ENCODE measurements at regions not wholly inside any gene's neighbourhood (a gene's known extent, or its start where the extent isn't known, plus 50 kb on each side); places are given as distances from the start of the nearest gene placed in this dataset.
"Not testable (repeated sequence)": the region's sequence is repeated elsewhere in the genome, so short reads cannot be mapped to it uniquely, and the experiment has no call there.

DNA sequence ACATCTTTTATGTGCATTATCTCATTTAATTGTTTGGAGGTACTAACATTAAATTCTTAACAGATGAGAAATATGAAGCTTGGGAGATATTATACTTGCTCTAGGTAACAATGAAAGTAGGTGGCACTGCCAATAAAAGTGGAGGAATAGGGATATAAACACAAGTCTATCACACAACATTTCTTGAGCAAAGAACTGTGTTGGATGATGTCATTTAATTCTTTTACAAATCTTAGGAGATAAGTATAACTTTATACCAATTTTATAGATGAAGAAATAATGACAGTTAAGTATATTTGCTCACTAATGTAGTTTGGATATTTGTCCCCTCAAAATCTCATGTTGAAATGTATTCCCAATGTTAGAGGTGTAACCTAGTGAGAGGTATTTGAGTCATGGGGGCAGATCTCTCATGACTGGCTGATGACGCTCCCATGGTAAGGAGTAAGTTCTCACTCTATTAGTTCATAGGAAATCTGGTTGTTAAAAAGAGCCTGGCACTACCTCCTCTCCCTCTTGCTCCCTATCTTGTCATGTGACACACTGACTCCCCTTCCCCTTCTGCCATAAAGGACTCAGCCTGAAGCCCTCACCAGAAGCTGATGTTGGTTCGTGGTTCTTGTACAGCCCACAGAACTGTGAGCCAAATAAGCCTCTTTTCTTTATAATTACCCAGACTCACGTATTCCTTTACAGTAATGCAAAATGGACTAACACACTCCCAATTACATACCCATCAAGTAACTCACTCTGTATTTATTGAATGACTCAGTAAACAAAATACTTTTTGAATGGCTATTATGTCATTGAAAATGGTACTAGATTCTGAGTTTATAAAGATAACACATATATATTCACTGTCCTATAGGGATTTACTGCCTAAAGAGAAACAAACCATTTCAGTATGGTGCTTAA, 146.8 kb upstream of the KITLG start:
- Histone ChIP-seq H2AFZ (ENCODE audit: low read length, unreplicated experiment) (peak overlapping the region; percentile 28), H3K27ac (ENCODE audit: low read depth, low read length) (peak overlapping the region; percentile 57), H3K79me2 (ENCODE audit: control insufficient read depth, insufficient read depth, low read length, unreplicated experiment) (no peaks in the 10 kb centered on the region), H3K27me3 (ENCODE audit: insufficient read depth, low read length) (no peaks in the 10 kb centered on the region), H3K36me3 (ENCODE audit: insufficient read depth, low read length) (no peaks in the 10 kb centered on the region), H3K4me1 (ENCODE audit: control insufficient read depth, insufficient read depth, low read length, unreplicated experiment) (peaks cover 17% of the 10 kb centered on the region), H3K4me3 (ENCODE audit: low read depth, low read length) (no peak overlapping the region)

DNA sequence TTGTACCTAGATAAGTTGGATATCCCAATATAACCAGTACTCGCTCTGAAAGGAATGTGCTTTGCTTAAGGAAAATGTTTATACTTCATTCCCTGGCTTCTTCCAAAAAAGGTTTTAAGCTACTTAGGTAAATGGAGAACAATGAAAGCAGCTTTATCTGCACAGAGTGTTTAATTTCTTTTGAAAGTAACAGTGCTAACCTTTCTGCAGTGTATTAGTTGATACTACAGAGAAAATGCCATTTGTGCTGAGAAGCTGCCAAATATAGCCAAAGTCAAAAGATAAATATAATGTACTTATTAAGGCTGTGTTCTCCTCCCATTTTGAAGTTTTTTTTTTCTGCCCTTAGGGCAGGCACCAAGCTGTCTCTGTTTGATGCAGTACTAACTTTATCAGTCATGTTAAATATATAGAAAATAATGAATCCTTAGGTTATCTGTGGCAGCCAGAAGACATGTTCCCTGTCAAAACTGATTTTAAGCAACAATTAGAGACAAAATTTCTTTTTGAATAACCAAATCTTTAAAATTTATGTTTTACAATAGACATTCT, 145.4 kb upstream of the KITLG start:
- Histone ChIP-seq H3K27ac (ENCODE audit: low read depth, low read length) (no peak overlapping the region), H3K27me3 (ENCODE audit: insufficient read depth, low read length) (no peaks in the 10 kb centered on the region), H3K4me3 (ENCODE audit: low read depth, low read length) (no peak overlapping the region), H3K4me1 (ENCODE audit: control insufficient read depth, insufficient read depth, low read length, unreplicated experiment) (peaks cover 17% of the 10 kb centered on the region), H2AFZ (ENCODE audit: low read length, unreplicated experiment) (no peak overlapping the region), H3K79me2 (ENCODE audit: control insufficient read depth, insufficient read depth, low read length, unreplicated experiment) (no peaks in the 10 kb centered on the region), H3K36me3 (ENCODE audit: insufficient read depth, low read length) (no peaks in the 10 kb centered on the region)

DNA sequence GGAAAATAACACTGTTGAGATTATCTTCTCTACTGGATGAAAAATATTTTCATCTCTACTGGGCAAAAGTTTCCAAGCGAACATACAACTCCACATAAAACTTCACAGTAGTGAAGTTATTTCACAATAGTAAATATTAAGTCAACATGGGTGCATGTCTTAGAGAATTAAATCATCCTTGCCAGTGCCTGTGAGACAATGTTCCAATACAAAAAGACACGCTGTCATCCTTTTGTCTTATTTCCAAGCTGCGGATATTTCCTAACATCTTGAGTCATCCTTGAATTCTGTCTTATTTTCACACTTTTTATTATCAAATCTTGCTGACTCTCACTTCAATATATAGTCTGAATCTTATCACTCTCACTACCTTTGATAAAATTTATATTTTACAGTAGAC, 142.9 kb upstream of the KITLG start:
- H3K4me3 ChIP-seq (ENCODE audit: low read depth, low read length): no peak overlapping the region
- no peak overlapping the region for H2AFZ ChIP-seq (ENCODE audit: low read length, unreplicated experiment)
- H3K4me1 ChIP-seq (ENCODE audit: control insufficient read depth, insufficient read depth, low read length, unreplicated experiment): peaks cover 17% of the 10 kb centered on the region
- H3K27ac ChIP-seq (ENCODE audit: low read depth, low read length): 0 out of 2 replicates have a peak overlapping the region, but pooled peaks have one; percentile 2
- H3K27me3 ChIP-seq (ENCODE audit: insufficient read depth, low read length): no peaks in the 10 kb centered on the region
- no peaks in the 10 kb centered on the region for H3K36me3 ChIP-seq (ENCODE audit: insufficient read depth, low read length)
- H3K79me2 ChIP-seq (ENCODE audit: control insufficient read depth, insufficient read depth, low read length, unreplicated experiment): no peaks in the 10 kb centered on the region

DNA sequence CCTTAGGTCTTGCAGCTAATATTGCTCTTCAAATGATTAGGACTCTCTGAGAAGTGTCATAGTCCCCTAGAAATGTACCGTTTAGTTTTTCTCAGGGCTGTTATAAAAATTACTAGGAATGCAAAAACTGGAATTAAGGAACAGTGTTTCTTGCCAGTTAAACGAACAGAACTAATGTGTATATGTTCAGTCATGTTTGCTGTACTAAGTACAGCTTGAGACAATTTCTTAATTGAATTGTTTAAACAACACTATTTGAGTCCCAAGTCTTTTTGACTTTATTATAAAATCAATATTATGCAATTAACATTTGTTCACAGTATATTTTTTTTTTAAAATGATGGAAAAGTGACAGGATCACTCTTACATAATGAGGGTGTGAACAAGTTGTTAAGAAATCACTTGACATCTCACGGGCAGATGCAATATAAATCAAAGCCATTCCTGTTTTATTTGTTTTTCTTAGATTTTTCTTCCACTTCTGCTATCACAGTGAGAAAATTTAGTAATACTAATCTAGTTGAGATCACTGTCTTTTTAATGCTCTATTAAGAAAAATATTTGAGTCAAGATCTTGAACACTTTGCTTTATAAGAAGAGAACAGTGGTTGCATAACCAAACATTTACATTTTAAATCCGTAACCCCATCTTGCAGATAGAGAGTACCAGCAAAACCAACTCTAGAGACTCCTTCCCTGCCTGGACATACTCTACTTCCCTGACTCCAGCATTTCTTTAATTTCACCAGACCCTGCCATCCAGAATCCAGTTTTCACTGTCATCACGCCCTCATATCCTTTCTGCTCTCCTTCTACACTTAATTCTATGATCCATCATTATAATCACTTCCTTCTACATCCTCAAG, 140.7 kb upstream of the KITLG start:
- H3K36me3 ChIP-seq (ENCODE audit: insufficient read depth, low read length): no peaks in the 10 kb centered on the region
- no peaks in the 10 kb centered on the region for H3K27me3 ChIP-seq (ENCODE audit: insufficient read depth, low read length)
- no peaks in the 10 kb centered on the region for H3K79me2 ChIP-seq (ENCODE audit: control insufficient read depth, insufficient read depth, low read length, unreplicated experiment)
- H3K4me3 ChIP-seq (ENCODE audit: low read depth, low read length): no peak overlapping the region
- H3K4me1 ChIP-seq (ENCODE audit: control insufficient read depth, insufficient read depth, low read length, unreplicated experiment): peaks cover 5% of the 10 kb centered on the region
- no peak overlapping the region for H2AFZ ChIP-seq (ENCODE audit: low read length, unreplicated experiment)
- H3K27ac ChIP-seq (ENCODE audit: low read depth, low read length): no peak overlapping the region

DNA sequence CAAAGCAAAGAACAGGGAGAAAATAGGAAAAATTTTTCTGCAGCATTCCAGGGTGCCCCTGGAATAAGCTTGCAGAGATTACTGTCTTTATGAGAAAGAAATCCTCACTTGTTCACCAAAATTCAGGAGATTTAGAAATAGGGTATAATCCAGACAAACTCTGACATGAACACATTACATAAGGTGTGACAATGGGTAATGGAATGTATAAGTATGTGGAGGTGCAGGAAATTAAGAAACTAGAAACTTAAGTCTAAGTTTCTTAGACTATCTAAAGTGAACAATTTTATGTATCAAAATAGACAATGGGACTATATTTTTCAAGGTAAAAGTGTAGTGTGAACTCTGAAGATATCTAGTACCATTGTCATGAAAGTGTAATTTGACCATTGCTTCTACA, 140.0 kb upstream of the KITLG start:
- no peaks in the 10 kb centered on the region for H3K36me3 ChIP-seq (ENCODE audit: insufficient read depth, low read length)
- H3K27me3 ChIP-seq (ENCODE audit: insufficient read depth, low read length): no peaks in the 10 kb centered on the region
- peaks cover 5% of the 10 kb centered on the region for H3K4me1 ChIP-seq (ENCODE audit: control insufficient read depth, insufficient read depth, low read length, unreplicated experiment)
- H3K4me3 ChIP-seq (ENCODE audit: low read depth, low read length): no peak overlapping the region
- no peak overlapping the region for H3K27ac ChIP-seq (ENCODE audit: low read depth, low read length)
- no peak overlapping the region for H2AFZ ChIP-seq (ENCODE audit: low read length, unreplicated experiment)
- H3K79me2 ChIP-seq (ENCODE audit: control insufficient read depth, insufficient read depth, low read length, unreplicated experiment): no peaks in the 10 kb centered on the region

DNA sequence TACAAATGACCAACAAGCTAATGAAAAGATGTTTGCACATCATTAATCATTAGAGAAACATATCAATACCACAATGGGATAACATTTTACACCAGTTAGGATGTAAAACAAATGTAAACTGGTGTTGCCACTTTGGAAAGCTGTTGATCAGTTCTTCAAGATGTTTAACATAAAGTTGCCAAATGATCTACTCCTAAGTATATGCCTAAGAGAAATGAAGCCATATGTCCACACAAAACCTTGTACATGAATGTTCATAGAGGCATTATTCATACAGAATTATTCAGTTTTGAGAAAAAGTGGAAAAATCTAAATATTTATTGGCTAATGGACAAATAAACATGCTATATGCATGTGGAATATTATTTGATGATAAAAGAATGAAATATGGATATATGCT, 136.9 kb upstream of the KITLG start:
- Histone ChIP-seq H3K27me3 (ENCODE audit: insufficient read depth, low read length) (no peaks in the 10 kb centered on the region), H3K79me2 (ENCODE audit: control insufficient read depth, insufficient read depth, low read length, unreplicated experiment) (no peaks in the 10 kb centered on the region), H3K4me1 (ENCODE audit: control insufficient read depth, insufficient read depth, low read length, unreplicated experiment) (no peaks in the 10 kb centered on the region), H3K27ac (ENCODE audit: low read depth, low read length) (no peak overlapping the region), H2AFZ (ENCODE audit: low read length, unreplicated experiment) (no peak overlapping the region), H3K36me3 (ENCODE audit: insufficient read depth, low read length) (no peaks in the 10 kb centered on the region), H3K4me3 (ENCODE audit: low read depth, low read length) (no peak overlapping the region)

DNA sequence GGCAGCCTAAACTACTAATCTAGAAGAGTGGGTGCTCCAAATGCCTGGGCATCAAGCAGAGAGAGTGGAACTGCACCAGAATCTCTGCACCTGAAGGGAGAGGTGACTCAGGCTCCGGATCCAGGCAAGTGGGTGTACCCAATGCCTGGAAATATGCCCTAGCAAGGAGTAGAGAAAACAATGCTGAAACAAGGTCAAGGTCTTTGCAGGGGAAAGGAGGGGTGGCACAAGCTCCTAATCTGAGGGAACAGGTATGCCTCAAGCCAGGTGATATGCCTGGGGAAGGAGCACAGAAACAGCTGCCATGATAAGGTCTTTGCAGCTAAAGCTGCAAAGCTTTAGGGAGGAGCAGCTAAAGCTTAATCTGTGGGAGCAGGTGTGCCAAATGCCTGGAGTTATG, 136.0 kb upstream of the KITLG start:
- Histone ChIP-seq H3K36me3 (ENCODE audit: insufficient read depth, low read length) (no peaks in the 10 kb centered on the region), H3K4me3 (ENCODE audit: low read depth, low read length) (no peak overlapping the region), H2AFZ (ENCODE audit: low read length, unreplicated experiment) (no peak overlapping the region), H3K4me1 (ENCODE audit: control insufficient read depth, insufficient read depth, low read length, unreplicated experiment) (no peaks in the 10 kb centered on the region), H3K79me2 (ENCODE audit: control insufficient read depth, insufficient read depth, low read length, unreplicated experiment) (no peaks in the 10 kb centered on the region), H3K27me3 (ENCODE audit: insufficient read depth, low read length) (no peaks in the 10 kb centered on the region), H3K27ac (ENCODE audit: low read depth, low read length) (no peak overlapping the region)

DNA sequence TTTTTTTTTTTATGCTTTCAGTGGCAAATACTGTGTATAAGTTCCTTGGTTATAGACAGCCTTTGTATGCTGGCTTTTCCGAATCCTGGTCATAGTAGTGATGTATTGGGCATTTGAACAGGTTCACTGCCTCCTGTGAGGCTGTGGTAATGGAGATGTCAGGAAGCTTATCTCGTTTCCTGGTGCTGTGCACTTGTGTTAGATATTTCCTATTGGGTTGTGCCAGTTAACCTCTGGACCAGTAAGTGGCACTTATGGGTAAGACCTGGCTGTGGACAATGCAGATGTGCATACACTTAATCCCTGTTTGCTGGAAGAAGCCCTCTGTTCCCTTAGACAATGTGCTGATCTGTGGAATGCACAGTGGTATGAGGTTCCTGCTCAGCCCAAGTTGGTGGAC, 135.4 kb upstream of the KITLG start:
- Histone ChIP-seq H3K36me3 (ENCODE audit: insufficient read depth, low read length) (no peaks in the 10 kb centered on the region), H3K4me3 (ENCODE audit: low read depth, low read length) (no peak overlapping the region), H3K4me1 (ENCODE audit: control insufficient read depth, insufficient read depth, low read length, unreplicated experiment) (no peaks in the 10 kb centered on the region), H3K27ac (ENCODE audit: low read depth, low read length) (no peak overlapping the region), H3K79me2 (ENCODE audit: control insufficient read depth, insufficient read depth, low read length, unreplicated experiment) (no peaks in the 10 kb centered on the region), H3K27me3 (ENCODE audit: insufficient read depth, low read length) (no peaks in the 10 kb centered on the region), H2AFZ (ENCODE audit: low read length, unreplicated experiment) (no peak overlapping the region)

DNA sequence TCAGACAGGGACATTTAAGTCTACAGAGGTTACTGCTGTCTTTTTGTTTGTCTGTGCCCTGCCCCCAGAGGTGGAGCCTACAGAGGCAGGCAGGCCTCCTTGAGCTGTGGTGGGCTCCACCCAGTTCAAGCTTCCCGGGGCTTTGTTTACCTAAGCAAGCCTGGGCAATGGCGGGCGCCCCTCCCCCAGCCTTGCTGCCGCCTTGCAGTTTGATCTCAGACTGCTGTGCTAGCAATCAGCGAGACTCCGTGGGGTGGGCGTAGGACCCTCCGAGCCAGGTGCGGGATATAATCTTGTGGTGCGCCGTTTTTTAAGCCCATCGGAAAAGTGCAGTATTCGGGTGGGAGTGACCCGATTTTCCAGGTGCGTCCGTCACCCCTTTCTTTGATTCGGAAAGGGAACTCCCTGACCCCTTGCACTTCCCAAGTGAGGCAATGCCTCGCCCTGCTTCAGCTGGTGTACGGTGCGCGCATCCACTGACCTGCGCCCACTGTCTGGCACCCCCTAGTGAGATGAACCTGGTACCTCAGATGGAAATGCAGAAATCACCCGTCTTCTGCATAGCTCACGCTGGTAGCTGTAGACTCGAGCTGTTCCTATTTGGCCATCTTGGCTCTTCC, 134.1 kb upstream of the KITLG start:
- H3K4me3 ChIP-seq (ENCODE audit: low read depth, low read length); H3K79me2 ChIP-seq (ENCODE audit: control insufficient read depth, insufficient read depth, low read length, unreplicated experiment); H3K36me3 ChIP-seq (ENCODE audit: insufficient read depth, low read length); H3K4me1 ChIP-seq (ENCODE audit: control insufficient read depth, insufficient read depth, low read length, unreplicated experiment); H2AFZ ChIP-seq (ENCODE audit: low read length, unreplicated experiment); H3K27me3 ChIP-seq (ENCODE audit: insufficient read depth, low read length); H3K27ac ChIP-seq (ENCODE audit: low read depth, low read length): not testable (repeated sequence)

DNA sequence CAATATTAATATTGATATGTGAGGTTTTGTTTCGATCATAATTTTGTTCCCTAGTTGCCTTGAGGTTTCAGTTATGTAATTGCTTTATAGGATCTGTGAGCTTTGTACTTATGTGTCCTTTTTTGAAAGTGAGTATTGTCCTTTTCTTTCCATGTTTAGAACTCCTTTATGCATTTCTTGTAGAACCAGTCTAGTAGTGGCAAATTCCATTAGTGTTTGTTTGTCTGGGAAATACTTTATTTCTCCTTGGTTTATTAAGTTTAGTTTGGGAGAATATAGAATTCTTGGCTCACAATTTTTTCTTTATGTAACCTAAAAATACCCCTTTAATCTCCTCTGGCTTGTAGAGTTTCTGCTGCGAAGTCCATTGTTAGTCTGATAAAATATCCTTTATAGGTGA, 127.5 kb upstream of the KITLG start:
- Histone ChIP-seq H3K36me3 (ENCODE audit: insufficient read depth, low read length) (no peaks in the 10 kb centered on the region), H2AFZ (ENCODE audit: low read length, unreplicated experiment) (no peak overlapping the region), H3K4me1 (ENCODE audit: control insufficient read depth, insufficient read depth, low read length, unreplicated experiment) (peaks cover 6% of the 10 kb centered on the region), H3K79me2 (ENCODE audit: control insufficient read depth, insufficient read depth, low read length, unreplicated experiment) (no peaks in the 10 kb centered on the region), H3K27me3 (ENCODE audit: insufficient read depth, low read length) (no peaks in the 10 kb centered on the region), H3K4me3 (ENCODE audit: low read depth, low read length) (no peak overlapping the region), H3K27ac (ENCODE audit: low read depth, low read length) (no peak overlapping the region)
